ENCODE measurements at regions not wholly inside any gene's neighbourhood (a gene's known extent, or its start where the extent isn't known, plus 50 kb on each side); places are given as distances from the start of the nearest gene placed in this dataset.

GRCh38 chr4:125983168-125983567, 668.4 kb downstream of the FAT4 start:
- no peaks in the 10 kb centered on the region for H3K27me3 Mint-ChIP-seq
- no peak overlapping the region for H3K4me3 Mint-ChIP-seq
- no peak for DNase-seq
- ChIA-PET CTCF (no interaction called here), POLR2A (no interaction called here)
- H3K27ac Mint-ChIP-seq: no peak overlapping the region
- no peak for TF ChIP-seq CTCF (IDR thresholded peaks at IDR 0.05)
- H3K4me1 Mint-ChIP-seq (ENCODE audit: low read depth): no peaks in the 10 kb centered on the region
- ATAC-seq: no peak
- peaks cover 2% of the 10 kb centered on the region for H3K9me3 Mint-ChIP-seq
- no peaks in the 10 kb centered on the region for H3K36me3 Mint-ChIP-seq (ENCODE audit: low read depth)
- intact Hi-C loops (cut with micrococcal nuclease): no loop called here

GRCh38 chr4:125985856-125986255, 671.1 kb downstream of the FAT4 start:
- POLR2A ChIA-PET: no interaction called here
- H3K4me1 Mint-ChIP-seq (ENCODE audit: low read depth): no peaks in the 10 kb centered on the region
- intact Hi-C loops (cut with micrococcal nuclease): no loop called here
- peaks cover 3% of the 10 kb centered on the region for H3K9me3 Mint-ChIP-seq
- no peak overlapping the region for H3K27ac Mint-ChIP-seq
- DNase-seq (no peak), ATAC-seq (no peak)
- CTCF ChIA-PET: no interaction called here
- H3K36me3 Mint-ChIP-seq (ENCODE audit: low read depth): no peaks in the 10 kb centered on the region
- no peaks in the 10 kb centered on the region for H3K27me3 Mint-ChIP-seq
- no peak overlapping the region for H3K4me3 Mint-ChIP-seq
- TF ChIP-seq CTCF (IDR thresholded peaks at IDR 0.05): no peak

- ChIA-PET POLR2A (no interaction called here), CTCF (no interaction called here)
- no peaks in the 10 kb centered on the region for H3K27me3 Mint-ChIP-seq
- no peaks in the 10 kb centered on the region for H3K4me1 Mint-ChIP-seq (ENCODE audit: low read depth)
- intact Hi-C loops (cut with micrococcal nuclease): no loop called here
- no peak overlapping the region for H3K4me3 Mint-ChIP-seq
- H3K27ac Mint-ChIP-seq: no peak overlapping the region
- TF ChIP-seq CTCF (IDR thresholded peaks at IDR 0.05): no peak
- peaks cover 3% of the 10 kb centered on the region for H3K9me3 Mint-ChIP-seq
- no peak for ATAC-seq
- no peaks in the 10 kb centered on the region for H3K36me3 Mint-ChIP-seq (ENCODE audit: low read depth)
- DNase-seq: no peak
Measured at GRCh38 chr4:125986307-125986706, 671.6 kb downstream of the FAT4 start.

GRCh38 chr4:125988464-125988863, 673.7 kb downstream of the FAT4 start:
- no peak overlapping the region for H3K4me3 Mint-ChIP-seq
- intact Hi-C loops (cut with micrococcal nuclease): no loop called here
- no peak for TF ChIP-seq CTCF (IDR thresholded peaks at IDR 0.05)
- DNase-seq (no peak), ATAC-seq (no peak)
- ChIA-PET POLR2A (no interaction called here), CTCF (no interaction called here)
- peaks cover 3% of the 10 kb centered on the region for H3K9me3 Mint-ChIP-seq
- no peak overlapping the region for H3K27ac Mint-ChIP-seq
- H3K27me3 Mint-ChIP-seq: no peaks in the 10 kb centered on the region
- H3K4me1 Mint-ChIP-seq (ENCODE audit: low read depth): no peaks in the 10 kb centered on the region
- no peaks in the 10 kb centered on the region for H3K36me3 Mint-ChIP-seq (ENCODE audit: low read depth)

- no peak for ATAC-seq
- intact Hi-C loops (cut with micrococcal nuclease): no loop called here
- ChIA-PET CTCF (no interaction called here), POLR2A (no interaction called here)
- no peak for TF ChIP-seq CTCF (IDR thresholded peaks at IDR 0.05)
- no peaks in the 10 kb centered on the region for H3K36me3 Mint-ChIP-seq (ENCODE audit: low read depth)
- H3K4me3 Mint-ChIP-seq: no peak overlapping the region
- H3K4me1 Mint-ChIP-seq (ENCODE audit: low read depth): no peaks in the 10 kb centered on the region
- H3K27ac Mint-ChIP-seq: no peak overlapping the region
- H3K27me3 Mint-ChIP-seq: no peaks in the 10 kb centered on the region
- H3K9me3 Mint-ChIP-seq: peaks cover 3% of the 10 kb centered on the region
- no peak for DNase-seq
Measured at GRCh38 chr4:125991398-125991797, 676.6 kb downstream of the FAT4 start.
